Esophagus squamous epithelium (tissue), 5 donors: ENCODE measurements at regions not wholly inside any gene's neighbourhood (a gene's known extent, or its start where the extent isn't known, plus 50 kb on each side); places are given as distances from the start of the nearest gene placed in this dataset.

ENCODE experiments used
- DNase-seq: peaks from one replicate; lab custom pipeline; 2025; lab: John Stamatoyannopoulos, UW
- H3K27ac ChIP-seq, 4 donors: fragments of 200-600 bp; sonication (generic); one replicate each; pipeline ENCODE4 v1.5.1; 2016 to 2019; ENCODE audit warnings: mild to moderate bottlenecking in 1 of 4
- H3K27me3 ChIP-seq, 4 donors: fragments of 200-600 bp; sonication (generic); 1 replicate in 3 of 4; 2 replicates in 1 of 4; pipeline versions ENCODE4 v1.5.1 to v1.6.0; 2017 to 2021; ENCODE audit warnings: antibody characterized with exemption in 1 of 4
- H3K36me3 ChIP-seq, 3 donors: fragments of 200-600 bp; sonication (generic); one replicate each; pipeline ENCODE4 v1.5.1; 2016 to 2019
- H3K4me1 ChIP-seq, 3 donors: fragments of 200-600 bp; sonication (generic); one replicate each; pipeline ENCODE4 v1.5.1; 2017 to 2019
- H3K4me3 ChIP-seq, 4 donors: fragments of 200-600 bp; sonication (generic); 1 replicate in 3 of 4; 2 replicates in 1 of 4; pipeline ENCODE4 v1.5.1; 2016 to 2019; ENCODE audit warnings: mild to moderate bottlenecking in 2 of 4, moderate library complexity in 1 of 4
- H3K9me3 ChIP-seq, 3 donors: fragments of 200-600 bp; sonication (generic); one replicate each; pipeline ENCODE4 v1.5.1; 2016 to 2019
- POLR2A ChIP-seq, 4 donors: fragments of 450-650 bp; IDR thresholded peaks; one replicate each; pipeline ENCODE4 v1.6.1; 2017; ENCODE audit warnings: antibody characterized with exemption in 4 of 4, mild to moderate bottlenecking in 4 of 4, moderate library complexity in 3 of 4
- WGBS, 2 donors: methylation state at CpG; one replicate each; pipeline ENCODE4 v1.1.5; 2018; 5-methylcytosine and 5-hydroxymethylcytosine counted together
- intact Hi-C: fragments of 100-400 bp; cut with DNase I; formaldehyde crosslinking; loops from one replicate; pipeline ENCODE4 v1.15.0; 2022
- TF ChIP-seq, protein P1 (sequence below), 6 experiments: fragments of 450-650 bp in 4 of 6; fragments of 200-600 bp in 2 of 6; sonication (generic) in 2 of 6; IDR thresholded peaks; one replicate each; pipeline ENCODE4 v1.5.1; 2016 to 2019; ENCODE audit warnings: antibody characterized with exemption in 6 of 6, mild to moderate bottlenecking in 4 of 6, moderate library complexity in 4 of 6
- donor health status: DM: yes; HTN: yes; CAD: no.

DNA sequence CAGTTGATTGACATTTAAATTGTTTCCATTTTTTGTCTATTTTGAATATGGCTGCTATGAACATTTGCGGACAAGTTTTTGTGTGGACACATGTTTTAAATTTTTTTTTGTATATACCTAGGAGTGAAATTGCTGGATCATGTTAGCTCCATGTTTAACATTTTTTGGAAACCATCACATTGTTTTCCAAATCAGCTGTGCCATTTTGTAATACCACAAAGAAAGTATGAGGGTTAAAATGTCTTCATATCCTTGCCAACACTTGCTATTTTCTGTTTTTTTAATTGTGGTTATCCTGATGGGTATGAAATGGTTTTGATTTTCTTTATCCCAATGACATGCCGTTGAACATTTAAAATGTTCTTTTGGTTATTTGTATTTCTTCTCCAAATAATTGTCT, 52.1 kb downstream of the CARTPT start:
- intact Hi-C loops: no loop called here
- Histone ChIP-seq H3K9me3 (no peaks in the 10 kb centered on the region), H3K27me3 (peaks cover 0 to 12% (median 0%) of the 10 kb centered on the region in 4 donors), H3K4me1 (no peaks in the 10 kb centered on the region), H3K4me3 (no peak overlapping the region), H3K36me3 (no peaks in the 10 kb centered on the region), H3K27ac (no peak overlapping the region)
- 76 to 81% methylated on average over 2 of the region's 2 CpGs for WGBS, 2 donors
- TF ChIP-seq, protein P1, sequence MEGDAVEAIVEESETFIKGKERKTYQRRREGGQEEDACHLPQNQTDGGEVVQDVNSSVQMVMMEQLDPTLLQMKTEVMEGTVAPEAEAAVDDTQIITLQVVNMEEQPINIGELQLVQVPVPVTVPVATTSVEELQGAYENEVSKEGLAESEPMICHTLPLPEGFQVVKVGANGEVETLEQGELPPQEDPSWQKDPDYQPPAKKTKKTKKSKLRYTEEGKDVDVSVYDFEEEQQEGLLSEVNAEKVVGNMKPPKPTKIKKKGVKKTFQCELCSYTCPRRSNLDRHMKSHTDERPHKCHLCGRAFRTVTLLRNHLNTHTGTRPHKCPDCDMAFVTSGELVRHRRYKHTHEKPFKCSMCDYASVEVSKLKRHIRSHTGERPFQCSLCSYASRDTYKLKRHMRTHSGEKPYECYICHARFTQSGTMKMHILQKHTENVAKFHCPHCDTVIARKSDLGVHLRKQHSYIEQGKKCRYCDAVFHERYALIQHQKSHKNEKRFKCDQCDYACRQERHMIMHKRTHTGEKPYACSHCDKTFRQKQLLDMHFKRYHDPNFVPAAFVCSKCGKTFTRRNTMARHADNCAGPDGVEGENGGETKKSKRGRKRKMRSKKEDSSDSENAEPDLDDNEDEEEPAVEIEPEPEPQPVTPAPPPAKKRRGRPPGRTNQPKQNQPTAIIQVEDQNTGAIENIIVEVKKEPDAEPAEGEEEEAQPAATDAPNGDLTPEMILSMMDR (IDR thresholded peaks at IDR 0.05): no peak
- no peak for TF ChIP-seq POLR2A (IDR thresholded peaks at IDR 0.05)
- DNase-seq: no peak

DNA sequence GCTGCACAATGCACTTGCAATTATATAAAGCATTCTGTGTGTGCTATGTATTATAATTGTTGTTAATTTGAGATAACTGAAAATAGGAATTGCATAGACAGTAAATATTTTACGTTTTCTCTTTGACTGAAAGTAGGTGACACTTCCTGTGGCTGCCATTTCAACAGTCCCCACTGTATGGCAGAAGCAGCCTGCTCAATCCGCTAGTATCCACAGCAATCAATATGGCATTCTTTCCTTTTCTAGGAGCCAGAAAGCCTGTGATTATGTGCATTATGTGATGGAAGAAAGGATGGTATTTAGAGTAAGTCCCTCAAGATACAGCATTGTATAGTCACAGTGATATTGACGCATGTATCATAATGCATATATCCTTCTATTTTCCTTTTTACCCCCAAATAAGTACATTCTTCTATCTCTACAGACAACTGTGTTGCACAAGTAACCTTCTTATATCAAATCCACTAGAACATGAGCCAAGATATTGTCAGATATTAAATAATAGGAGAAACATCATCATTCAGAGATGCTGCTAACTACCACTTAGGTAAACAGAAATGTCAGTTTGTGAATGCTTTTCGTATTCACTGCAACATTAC, 59.7 kb downstream of the CARTPT start:
- intact Hi-C loops: no loop called here
- TF ChIP-seq POLR2A (IDR thresholded peaks at IDR 0.05): no peak
- TF ChIP-seq, protein P1 (IDR thresholded peaks at IDR 0.05): peak in 2 of 6 experiments; percentile 57 to 69
- H3K9me3 ChIP-seq: no peaks in the 10 kb centered on the region
- WGBS, 2 donors: 56 to 63% methylated on average over 4 of the region's 4 CpGs
- no peak overlapping the region for H3K4me3 ChIP-seq
- no peak overlapping the region for H3K27ac ChIP-seq
- peaks cover 0 to 18% (median 3%) of the 10 kb centered on the region in 3 donors for H3K4me1 ChIP-seq
- no peak for DNase-seq
- no peaks in the 10 kb centered on the region for H3K36me3 ChIP-seq
- peaks cover 0 to 12% (median 0%) of the 10 kb centered on the region in 4 donors for H3K27me3 ChIP-seq

DNA sequence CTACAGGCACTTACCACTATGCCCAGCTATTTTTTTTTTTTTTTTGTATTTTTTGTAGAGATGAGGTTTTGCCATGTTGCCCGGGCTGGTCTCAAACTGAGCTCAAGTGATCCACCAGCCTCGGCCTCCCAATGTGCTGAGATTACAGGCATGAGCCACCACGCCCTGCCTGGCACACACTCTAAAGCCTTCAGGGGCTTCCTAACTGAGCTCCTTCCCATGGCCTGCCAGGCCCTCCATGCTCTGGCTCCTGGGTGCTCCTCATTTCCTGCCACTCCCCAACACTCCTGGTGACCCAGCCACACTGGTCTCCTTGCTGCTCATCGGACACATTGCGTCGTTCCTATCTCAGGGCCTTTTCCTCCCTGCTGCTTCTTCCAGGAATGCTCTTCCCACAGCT, 61.5 kb downstream of the CARTPT start:
- 68 to 96% methylated on average over 4 to 6 of the region's 6 CpGs for WGBS, 2 donors
- TF ChIP-seq POLR2A (IDR thresholded peaks at IDR 0.05): no peak
- TF ChIP-seq, protein P1 (IDR thresholded peaks at IDR 0.05): no peak
- Histone ChIP-seq H3K4me3 (no peak overlapping the region), H3K27me3 (no peaks in the 10 kb centered on the region), H3K4me1 (peaks cover 0 to 23% (median 3%) of the 10 kb centered on the region in 3 donors), H3K36me3 (no peaks in the 10 kb centered on the region), H3K27ac (no peak overlapping the region), H3K9me3 (no peaks in the 10 kb centered on the region)
- DNase-seq: no peak
- intact Hi-C loops: no loop called here

DNA sequence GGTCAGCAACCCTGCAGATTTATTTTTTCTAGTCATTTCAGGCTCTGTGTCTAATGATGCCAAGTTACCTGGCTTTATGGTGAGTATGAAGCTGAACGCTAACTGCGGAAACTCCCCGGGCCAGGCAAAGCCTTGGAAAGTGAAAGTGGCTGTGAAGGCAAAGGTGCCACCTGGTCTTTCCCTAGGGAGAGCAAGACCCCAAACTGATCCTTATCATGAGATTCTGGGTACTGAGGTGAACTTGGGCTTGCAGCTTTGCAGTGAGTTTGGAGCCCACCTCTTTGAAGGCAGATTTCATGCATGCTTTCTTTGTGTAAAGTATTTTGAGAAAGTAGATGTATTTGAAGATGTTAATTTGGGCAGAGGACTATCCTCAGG, 63.3 kb downstream of the CARTPT start:
- no peaks in the 10 kb centered on the region for H3K27me3 ChIP-seq
- no peaks in the 10 kb centered on the region for H3K36me3 ChIP-seq
- H3K27ac ChIP-seq: peak overlapping the region in 2 of 4 donors; percentile 33 to 79
- H3K4me1 ChIP-seq: peaks cover 0 to 23% (median 3%) of the 10 kb centered on the region in 3 donors
- no peaks in the 10 kb centered on the region for H3K9me3 ChIP-seq
- whole genome bisulfite sequencing, 2 donors: 0 to 45% methylated on average over 3 of the region's 3 CpGs
- TF ChIP-seq, protein P1 (IDR thresholded peaks at IDR 0.05): no peak
- no peak for TF ChIP-seq POLR2A (IDR thresholded peaks at IDR 0.05)
- no peak for DNase-seq
- H3K4me3 ChIP-seq: peak overlapping the region; percentile 12 to 56 (median 24)
- intact Hi-C loops: no loop called here

DNA sequence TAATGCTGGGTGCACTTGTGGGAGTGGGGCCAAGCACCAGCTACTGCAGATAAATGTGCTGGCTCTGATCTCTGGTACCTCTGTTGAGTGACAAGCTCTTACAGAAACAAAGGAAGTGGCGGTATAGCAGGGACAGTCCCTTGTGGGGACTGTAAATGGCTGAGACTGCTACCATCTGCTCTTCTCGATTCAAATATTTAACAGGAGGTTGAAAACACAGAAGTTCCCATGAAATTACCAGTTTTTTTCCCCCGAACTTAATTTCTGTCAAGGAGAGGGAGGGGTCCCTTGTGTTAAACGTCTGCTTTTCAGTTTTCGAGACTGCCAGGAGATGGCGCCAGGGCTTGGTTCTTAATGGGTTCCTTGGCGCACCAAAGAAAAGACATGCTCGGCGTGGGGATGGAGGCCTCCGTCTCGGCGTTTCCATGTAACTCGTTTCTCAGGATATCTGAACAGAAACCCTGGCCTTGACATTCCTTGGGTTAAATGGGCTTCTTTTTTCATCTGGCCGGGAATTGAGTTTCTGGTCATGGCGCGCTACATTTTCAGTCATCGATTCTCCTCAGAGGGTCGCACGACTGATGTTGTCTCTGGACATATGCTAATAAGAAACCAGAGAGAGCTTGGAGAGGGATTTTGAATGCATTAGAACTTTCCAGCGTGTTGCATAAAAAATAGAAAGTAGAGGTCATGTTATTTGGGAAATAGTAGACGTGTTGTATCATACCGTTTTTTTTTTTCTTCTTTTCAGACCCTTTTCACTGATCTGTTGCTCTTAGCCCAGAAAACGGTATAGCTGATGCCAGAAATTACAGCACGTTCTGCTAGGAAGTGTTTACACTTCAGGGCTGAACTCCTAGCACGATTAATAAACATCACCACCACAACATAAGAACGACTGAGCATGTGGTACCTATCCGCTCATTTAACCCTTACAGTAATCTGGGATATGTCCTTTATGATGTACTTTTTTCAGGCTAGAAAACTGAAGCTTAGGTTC, 64.0 kb downstream of the CARTPT start:
- no peaks in the 10 kb centered on the region for H3K9me3 ChIP-seq
- no peaks in the 10 kb centered on the region for H3K27me3 ChIP-seq
- TF ChIP-seq, protein P1 (IDR thresholded peaks at IDR 0.05): peak; percentile 56 to 86 (median 75)
- no peak for TF ChIP-seq POLR2A (IDR thresholded peaks at IDR 0.05)
- WGBS, 2 donors: 29 to 34% methylated on average over 25 to 26 of the region's 27 CpGs
- peak overlapping the region; percentile 12 to 56 (median 24) for H3K4me3 ChIP-seq
- H3K27ac ChIP-seq: peak overlapping the region in 3 of 4 donors; percentile 1 to 79 (median 33)
- no peak for DNase-seq
- no peaks in the 10 kb centered on the region for H3K36me3 ChIP-seq
- intact Hi-C loops: no loop called here
- H3K4me1 ChIP-seq: peaks cover 0 to 23% (median 3%) of the 10 kb centered on the region in 3 donors
